Sigmoid colon (tissue), 6 donors: ENCODE measurements at regions not wholly inside any gene's neighbourhood (a gene's known extent, or its start where the extent isn't known, plus 50 kb on each side); places are given as distances from the start of the nearest gene placed in this dataset.

Source experiments
- DNase-seq: peaks from one replicate; pipeline ENCODE4 v3.0.0-alpha.2; 2019
- H3K27ac ChIP-seq, 4 donors: fragments of 200-600 bp; sonication (generic); one replicate each; pipeline ENCODE4 v1.5.1; 2016 to 2019; ENCODE audit warnings: mild to moderate bottlenecking in 1 of 4
- H3K27me3 ChIP-seq, 3 donors: fragments of 200-600 bp; sonication (generic); one replicate each; pipeline ENCODE4 v1.5.1; 2019; ENCODE audit warnings: mild to moderate bottlenecking in 1 of 3
- H3K36me3 ChIP-seq, 4 donors: fragments of 200-600 bp; sonication (generic); one replicate each; pipeline ENCODE4 v1.5.1; 2016 to 2019
- H3K4me1 ChIP-seq, 4 donors: fragments of 200-600 bp; sonication (generic); one replicate each; pipeline ENCODE4 v1.5.1; 2017 to 2019
- H3K4me3 ChIP-seq, 4 donors: fragments of 200-600 bp; sonication (generic); one replicate each; pipeline ENCODE4 v1.5.1; 2017 to 2019; ENCODE audit warnings: mild to moderate bottlenecking in 2 of 4, moderate library complexity in 1 of 4
- H3K9me3 ChIP-seq, 4 donors: fragments of 200-600 bp in 3 of 4; sonication (generic) in 3 of 4; one replicate each; pipeline versions ENCODE4 v1.5.1 to v1.6.1; 2013 to 2019
- EP300 ChIP-seq, 4 donors: sonication (generic); formaldehyde crosslinking; IDR thresholded peaks; one replicate each; pipeline ENCODE4 v1.6.1; 2017; ENCODE audit warnings: antibody characterized with exemption in 4 of 4
- POLR2A ChIP-seq, 2 donors: fragments of 450-650 bp; IDR thresholded peaks; one replicate each; pipeline ENCODE4 v1.6.1; 2016; ENCODE audit warnings: antibody characterized with exemption in 2 of 2, mild to moderate bottlenecking in 2 of 2, moderate library complexity in 2 of 2
- POLR2AphosphoS5 ChIP-seq, 4 donors: sonication (generic); formaldehyde crosslinking; IDR thresholded peaks; one replicate each; pipeline ENCODE4 v1.6.1; 2017; ENCODE audit warnings: antibody characterized with exemption in 4 of 4
- WGBS, 2 donors: extraction: QIAGEN DNeasy Blood & Tissue Kit; methylation state at CpG; one replicate each; pipeline ENCODE4 v1.1.7; 2013; 5-methylcytosine and 5-hydroxymethylcytosine counted together
- intact Hi-C: fragments of 100-400 bp; cut with DNase I; formaldehyde crosslinking; loops from one replicate; pipeline ENCODE4 v1.15.1; 2023
- TF ChIP-seq, protein P1 (sequence below), 4 experiments: fragments of 450-650 bp in 3 of 4; fragments of 200-600 bp in 1 of 4; IDR thresholded peaks; one replicate each; pipeline ENCODE4 v1.5.1; 2016 to 2019; ENCODE audit warnings: antibody characterized with exemption in 4 of 4, mild to moderate bottlenecking in 3 of 4, moderate library complexity in 2 of 4
- donor health status: healthy with polysubstance abuse.
- donor health status: healthy.

DNA sequence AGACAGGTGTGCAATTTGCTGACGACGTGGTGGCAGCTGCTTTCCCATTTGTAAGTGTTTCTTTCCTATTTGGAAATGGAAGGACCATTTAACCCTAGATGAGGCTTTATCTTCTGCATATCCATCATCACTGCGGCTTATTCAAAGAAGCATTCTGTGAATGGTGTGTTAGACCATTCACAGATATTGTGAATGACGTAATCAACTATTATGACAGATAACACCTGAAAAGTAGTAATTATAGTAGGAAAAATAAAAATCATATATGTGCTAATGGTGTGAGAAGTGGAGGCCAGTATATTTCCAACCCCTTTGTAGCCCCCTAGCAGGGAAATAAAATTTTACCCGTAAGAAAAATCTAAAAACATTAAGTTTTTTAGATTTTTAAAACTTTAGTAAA lies 424.5 kb upstream of the CRIM1 start:
- Histone ChIP-seq H3K9me3 (no peaks in the 10 kb centered on the region), H3K27me3 (no peaks in the 10 kb centered on the region), H3K4me1 (no peaks in the 10 kb centered on the region), H3K27ac (no peak overlapping the region), H3K36me3 (no peaks in the 10 kb centered on the region), H3K4me3 (no peak overlapping the region)
- DNase-seq = no peak
- TF ChIP-seq EP300 (IDR thresholded peaks at IDR 0.05) (no peak), POLR2AphosphoS5 (IDR thresholded peaks at IDR 0.05) (no peak), POLR2A (IDR thresholded peaks at IDR 0.05) (no peak)
- TF ChIP-seq, protein P1, sequence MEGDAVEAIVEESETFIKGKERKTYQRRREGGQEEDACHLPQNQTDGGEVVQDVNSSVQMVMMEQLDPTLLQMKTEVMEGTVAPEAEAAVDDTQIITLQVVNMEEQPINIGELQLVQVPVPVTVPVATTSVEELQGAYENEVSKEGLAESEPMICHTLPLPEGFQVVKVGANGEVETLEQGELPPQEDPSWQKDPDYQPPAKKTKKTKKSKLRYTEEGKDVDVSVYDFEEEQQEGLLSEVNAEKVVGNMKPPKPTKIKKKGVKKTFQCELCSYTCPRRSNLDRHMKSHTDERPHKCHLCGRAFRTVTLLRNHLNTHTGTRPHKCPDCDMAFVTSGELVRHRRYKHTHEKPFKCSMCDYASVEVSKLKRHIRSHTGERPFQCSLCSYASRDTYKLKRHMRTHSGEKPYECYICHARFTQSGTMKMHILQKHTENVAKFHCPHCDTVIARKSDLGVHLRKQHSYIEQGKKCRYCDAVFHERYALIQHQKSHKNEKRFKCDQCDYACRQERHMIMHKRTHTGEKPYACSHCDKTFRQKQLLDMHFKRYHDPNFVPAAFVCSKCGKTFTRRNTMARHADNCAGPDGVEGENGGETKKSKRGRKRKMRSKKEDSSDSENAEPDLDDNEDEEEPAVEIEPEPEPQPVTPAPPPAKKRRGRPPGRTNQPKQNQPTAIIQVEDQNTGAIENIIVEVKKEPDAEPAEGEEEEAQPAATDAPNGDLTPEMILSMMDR (IDR thresholded peaks at IDR 0.05) = no peak
- intact Hi-C loops = no loop called here
- 68 to 83% methylated on average over 5 of the region's 5 CpGs for WGBS, 2 donors

DNA sequence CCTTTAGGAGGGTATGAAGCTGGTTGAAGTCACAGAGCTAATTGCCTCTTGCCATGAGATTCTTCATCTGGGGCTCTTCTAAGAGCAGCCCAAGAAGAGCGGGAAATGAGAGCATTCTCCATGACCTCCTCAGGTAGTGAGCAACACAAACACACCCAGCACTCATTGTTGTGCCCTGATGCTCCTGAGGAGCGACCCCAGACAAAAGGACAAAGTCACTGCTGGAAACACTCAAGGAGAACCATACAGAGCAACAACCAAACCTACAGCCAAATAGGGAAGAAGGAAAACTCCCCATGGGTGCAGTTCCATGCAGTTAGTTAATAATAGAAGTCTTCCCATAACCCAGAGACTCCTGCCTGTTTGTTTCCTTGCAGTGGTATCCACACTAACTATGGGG lies 426.0 kb upstream of the CRIM1 start:
- H3K9me3 ChIP-seq = no peaks in the 10 kb centered on the region
- intact Hi-C loops = no loop called here
- DNase-seq = no peak
- H3K4me3 ChIP-seq = no peak overlapping the region
- 86 to 93% methylated on average over 2 of the region's 2 CpGs for WGBS, 2 donors
- H3K36me3 ChIP-seq = no peaks in the 10 kb centered on the region
- TF ChIP-seq, protein P1 (IDR thresholded peaks at IDR 0.05) = no peak
- TF ChIP-seq POLR2A (IDR thresholded peaks at IDR 0.05) (no peak), EP300 (IDR thresholded peaks at IDR 0.05) (no peak), POLR2AphosphoS5 (IDR thresholded peaks at IDR 0.05) (no peak)
- no peaks in the 10 kb centered on the region for H3K4me1 ChIP-seq
- H3K27me3 ChIP-seq = no peaks in the 10 kb centered on the region
- no peak overlapping the region for H3K27ac ChIP-seq

DNA sequence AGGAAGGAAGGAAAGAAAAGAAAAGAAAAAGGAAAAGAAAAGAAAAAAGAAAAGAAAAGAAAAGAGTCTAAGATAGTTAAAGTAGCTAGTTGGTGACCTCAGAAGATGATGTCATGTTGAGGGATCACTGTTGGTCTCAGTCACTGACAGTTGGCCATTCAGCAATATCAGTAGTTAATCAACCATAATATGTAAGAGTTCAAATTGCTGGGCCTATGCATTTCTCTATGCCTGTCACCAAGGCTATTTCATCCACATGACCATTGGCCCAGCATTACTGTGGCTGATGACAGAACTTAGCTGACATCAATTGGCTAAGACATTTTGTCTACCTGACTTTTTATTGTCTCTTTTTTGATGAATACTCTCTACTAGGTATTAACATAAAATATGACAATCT lies 435.5 kb upstream of the CRIM1 start:
- H3K4me1 ChIP-seq = no peaks in the 10 kb centered on the region
- TF ChIP-seq POLR2A (IDR thresholded peaks at IDR 0.05) (no peak), EP300 (IDR thresholded peaks at IDR 0.05) (no peak), POLR2AphosphoS5 (IDR thresholded peaks at IDR 0.05) (no peak)
- TF ChIP-seq, protein P1 (IDR thresholded peaks at IDR 0.05) = no peak
- H3K9me3 ChIP-seq = peaks cover 0 to 2% (median 0%) of the 10 kb centered on the region in 4 donors
- no peak for DNase-seq
- H3K4me3 ChIP-seq = no peak overlapping the region
- intact Hi-C loops = no loop called here
- H3K27ac ChIP-seq = no peak overlapping the region
- no peaks in the 10 kb centered on the region for H3K36me3 ChIP-seq
- H3K27me3 ChIP-seq = no peaks in the 10 kb centered on the region

DNA sequence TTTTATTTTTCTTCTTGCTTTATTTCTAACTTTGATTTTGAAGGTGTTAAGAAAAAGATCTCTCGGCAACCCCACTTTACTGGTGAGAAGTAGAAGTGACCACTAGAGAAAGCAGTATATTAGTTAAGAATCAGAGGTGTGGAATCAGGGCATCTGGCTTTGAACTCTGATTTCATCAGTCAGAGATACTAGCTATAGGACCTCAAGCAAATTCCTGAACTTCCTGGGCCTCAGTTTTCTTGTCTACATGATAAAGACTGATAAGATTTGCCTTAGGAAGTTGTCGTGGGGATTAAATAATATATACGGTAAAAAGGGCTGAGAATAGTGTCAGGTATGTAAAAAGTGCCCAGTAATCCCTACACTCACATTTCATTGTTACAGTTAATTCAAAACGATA lies 440.3 kb upstream of the CRIM1 start:
- Histone ChIP-seq H3K4me3 (no peak overlapping the region), H3K4me1 (no peaks in the 10 kb centered on the region), H3K9me3 (peaks cover 0 to 2% (median 0%) of the 10 kb centered on the region in 4 donors), H3K27me3 (no peaks in the 10 kb centered on the region), H3K36me3 (no peaks in the 10 kb centered on the region), H3K27ac (no peak overlapping the region)
- intact Hi-C loops = no loop called here
- TF ChIP-seq POLR2A (IDR thresholded peaks at IDR 0.05) (no peak), POLR2AphosphoS5 (IDR thresholded peaks at IDR 0.05) (no peak), EP300 (IDR thresholded peaks at IDR 0.05) (no peak)
- 85 to 87% methylated on average over 4 of the region's 4 CpGs for WGBS, 2 donors
- DNase-seq = no peak

DNA sequence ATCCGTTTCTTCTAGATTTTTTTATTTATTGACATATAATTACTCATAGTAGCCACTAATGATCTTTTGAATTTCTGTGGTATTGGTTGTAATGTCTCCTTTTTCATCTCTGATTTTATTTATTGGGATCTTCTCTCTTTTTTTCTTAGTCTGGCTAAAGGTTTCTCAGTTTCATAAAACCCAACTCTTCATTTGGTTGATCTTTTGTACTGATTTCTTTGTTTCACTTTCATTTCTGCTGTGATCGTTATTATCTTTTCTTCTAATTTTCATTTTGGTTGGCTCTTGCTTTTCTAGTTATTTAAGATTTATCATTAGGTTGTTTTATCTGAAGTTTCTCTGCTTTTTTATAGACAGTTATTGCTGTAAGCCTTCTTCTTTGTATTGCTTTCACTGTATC lies 463.6 kb upstream of the CRIM1 start:
- no peaks in the 10 kb centered on the region for H3K36me3 ChIP-seq
- no peaks in the 10 kb centered on the region for H3K9me3 ChIP-seq
- H3K4me3 ChIP-seq = no peak overlapping the region
- no peaks in the 10 kb centered on the region for H3K4me1 ChIP-seq
- intact Hi-C loops = no loop called here
- no peaks in the 10 kb centered on the region for H3K27me3 ChIP-seq
- no peak overlapping the region for H3K27ac ChIP-seq
- 73 to 81% methylated on average over 2 of the region's 2 CpGs for WGBS, 2 donors
- no peak for TF ChIP-seq POLR2AphosphoS5 (IDR thresholded peaks at IDR 0.05)
- no peak for DNase-seq

DNA sequence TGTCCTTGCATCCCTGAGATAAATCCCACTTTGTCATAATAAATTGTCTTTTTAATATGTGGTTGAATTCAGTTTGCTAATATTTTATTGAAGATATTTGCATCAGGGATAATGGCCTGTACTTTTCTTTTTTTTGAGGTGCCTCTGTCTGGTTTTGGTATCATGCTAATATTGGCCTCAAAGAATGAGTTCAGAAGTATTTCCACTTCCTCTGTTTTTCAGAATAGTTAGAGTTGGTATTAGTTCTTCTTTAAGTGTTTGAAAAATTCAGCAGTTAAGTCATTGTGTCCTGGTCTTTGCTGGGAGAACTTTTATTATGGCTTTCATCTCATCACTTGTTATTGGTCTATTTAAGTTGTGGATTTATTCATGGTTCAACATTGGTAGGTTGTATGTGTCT lies 464.1 kb upstream of the CRIM1 start:
- intact Hi-C loops = no loop called here
- no peak overlapping the region for H3K27ac ChIP-seq
- no peak for DNase-seq
- H3K27me3 ChIP-seq = no peaks in the 10 kb centered on the region
- H3K4me1 ChIP-seq = no peaks in the 10 kb centered on the region
- H3K4me3 ChIP-seq = no peak overlapping the region
- H3K9me3 ChIP-seq = no peaks in the 10 kb centered on the region
- TF ChIP-seq, protein P1 (IDR thresholded peaks at IDR 0.05) = no peak
- TF ChIP-seq POLR2AphosphoS5 (IDR thresholded peaks at IDR 0.05) = no peak
- no peak for TF ChIP-seq EP300 (IDR thresholded peaks at IDR 0.05)
- TF ChIP-seq POLR2A (IDR thresholded peaks at IDR 0.05) = no peak
- no peaks in the 10 kb centered on the region for H3K36me3 ChIP-seq
